ENCODE measurements at regions not wholly inside any gene's neighbourhood (a gene's known extent, or its start where the extent isn't known, plus 50 kb on each side); places are given as distances from the start of the nearest gene placed in this dataset.

DNA sequence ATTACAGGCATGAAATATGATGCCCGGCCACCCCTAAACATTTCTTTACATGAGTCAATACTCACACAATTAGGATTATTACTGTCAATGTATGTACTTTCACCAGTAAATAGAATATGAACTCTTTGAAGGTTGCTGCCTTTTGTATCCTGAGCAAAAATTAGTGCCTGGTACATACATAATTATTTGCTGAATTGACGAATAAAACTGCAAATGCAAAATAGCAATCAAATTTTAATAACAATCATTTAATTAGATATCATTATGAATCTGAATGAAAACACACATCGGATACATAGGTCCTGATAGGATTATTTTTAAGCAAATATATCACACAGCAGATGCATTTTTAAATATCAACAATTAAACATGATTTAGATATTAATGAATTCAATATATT, 253.1 kb upstream of the HSFY2 start:
- TF ChIP-seq, protein P1, sequence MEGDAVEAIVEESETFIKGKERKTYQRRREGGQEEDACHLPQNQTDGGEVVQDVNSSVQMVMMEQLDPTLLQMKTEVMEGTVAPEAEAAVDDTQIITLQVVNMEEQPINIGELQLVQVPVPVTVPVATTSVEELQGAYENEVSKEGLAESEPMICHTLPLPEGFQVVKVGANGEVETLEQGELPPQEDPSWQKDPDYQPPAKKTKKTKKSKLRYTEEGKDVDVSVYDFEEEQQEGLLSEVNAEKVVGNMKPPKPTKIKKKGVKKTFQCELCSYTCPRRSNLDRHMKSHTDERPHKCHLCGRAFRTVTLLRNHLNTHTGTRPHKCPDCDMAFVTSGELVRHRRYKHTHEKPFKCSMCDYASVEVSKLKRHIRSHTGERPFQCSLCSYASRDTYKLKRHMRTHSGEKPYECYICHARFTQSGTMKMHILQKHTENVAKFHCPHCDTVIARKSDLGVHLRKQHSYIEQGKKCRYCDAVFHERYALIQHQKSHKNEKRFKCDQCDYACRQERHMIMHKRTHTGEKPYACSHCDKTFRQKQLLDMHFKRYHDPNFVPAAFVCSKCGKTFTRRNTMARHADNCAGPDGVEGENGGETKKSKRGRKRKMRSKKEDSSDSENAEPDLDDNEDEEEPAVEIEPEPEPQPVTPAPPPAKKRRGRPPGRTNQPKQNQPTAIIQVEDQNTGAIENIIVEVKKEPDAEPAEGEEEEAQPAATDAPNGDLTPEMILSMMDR (IDR thresholded peaks at IDR 0.05): no peak
- Histone ChIP-seq H3K4me1 (ENCODE audit: control insufficient read depth in 1 of 2, low read depth in 2 of 2) (no peaks in the 10 kb centered on the region), H3K36me3 (no peaks in the 10 kb centered on the region), H3K9me3 (no peaks in the 10 kb centered on the region), H3K4me3 (no peak overlapping the region), H3K27ac (no peak overlapping the region), H3K27me3 (replicated peaks; ENCODE audit: insufficient read depth) (no peaks in the 10 kb centered on the region)
- DNase-seq (ENCODE audit: low spot score) (no peak), ATAC-seq (ENCODE audit: insufficient number of reproducible peaks, low FRiP score, low read depth) (no peak)

DNA sequence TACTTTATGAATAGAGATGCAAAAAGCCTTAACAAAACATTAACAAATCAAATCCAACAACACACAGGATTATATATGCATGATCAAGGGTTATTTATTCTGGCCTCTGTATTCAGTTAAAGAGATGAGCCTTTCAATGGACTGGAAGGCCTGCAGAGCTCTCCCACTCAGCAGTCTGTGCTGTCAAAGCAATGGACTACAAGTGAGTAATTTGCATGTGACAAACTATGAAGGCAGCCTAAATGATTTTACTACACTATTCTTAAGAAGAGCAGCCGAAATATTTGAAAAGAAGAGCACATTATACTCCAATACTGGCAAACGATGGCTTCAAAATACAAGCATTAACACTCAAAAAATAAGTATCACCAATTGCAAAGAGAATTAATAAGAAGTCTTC, 250.4 kb upstream of the HSFY2 start:
- TF ChIP-seq, protein P1 (IDR thresholded peaks at IDR 0.05): no peak
- DNase-seq (ENCODE audit: low spot score): no peak
- Histone ChIP-seq H3K9me3 (no peaks in the 10 kb centered on the region), H3K4me3 (no peak overlapping the region), H3K4me1 (ENCODE audit: control insufficient read depth in 1 of 2, low read depth in 2 of 2) (no peaks in the 10 kb centered on the region), H3K27me3 (replicated peaks; ENCODE audit: insufficient read depth) (no peaks in the 10 kb centered on the region), H3K27ac (no peak overlapping the region), H3K36me3 (no peaks in the 10 kb centered on the region)
- no peak for ATAC-seq (ENCODE audit: insufficient number of reproducible peaks, low FRiP score, low read depth)

DNA sequence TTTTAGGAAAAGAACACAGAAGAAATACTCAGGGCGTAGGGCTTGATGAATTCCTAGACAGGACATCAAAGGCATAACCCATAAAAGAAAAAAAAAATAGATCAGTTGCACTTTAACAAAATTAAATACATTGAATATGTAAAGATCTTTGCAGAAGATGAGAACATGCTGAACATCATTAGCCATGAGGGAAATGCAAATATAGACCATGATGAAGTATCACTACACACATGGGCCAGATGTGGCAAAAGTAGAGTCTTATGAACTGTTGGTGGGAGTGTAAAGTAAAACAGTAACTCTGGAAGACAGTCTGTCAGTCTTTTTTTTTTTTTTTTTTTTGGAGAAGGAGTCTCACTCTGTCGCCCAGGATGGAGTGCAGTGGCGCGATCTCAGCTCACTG, 246.7 kb upstream of the HSFY2 start:
- H3K4me1 ChIP-seq (ENCODE audit: control insufficient read depth in 1 of 2, low read depth in 2 of 2): no peaks in the 10 kb centered on the region
- no peak overlapping the region for H3K4me3 ChIP-seq
- no peaks in the 10 kb centered on the region for H3K9me3 ChIP-seq
- no peaks in the 10 kb centered on the region for H3K27me3 ChIP-seq (replicated peaks; ENCODE audit: insufficient read depth)
- TF ChIP-seq, protein P1 (IDR thresholded peaks at IDR 0.05): no peak
- DNase-seq (ENCODE audit: low spot score) (no peak), ATAC-seq (ENCODE audit: insufficient number of reproducible peaks, low FRiP score, low read depth) (no peak)
- H3K27ac ChIP-seq: no peak overlapping the region
- no peaks in the 10 kb centered on the region for H3K36me3 ChIP-seq

DNA sequence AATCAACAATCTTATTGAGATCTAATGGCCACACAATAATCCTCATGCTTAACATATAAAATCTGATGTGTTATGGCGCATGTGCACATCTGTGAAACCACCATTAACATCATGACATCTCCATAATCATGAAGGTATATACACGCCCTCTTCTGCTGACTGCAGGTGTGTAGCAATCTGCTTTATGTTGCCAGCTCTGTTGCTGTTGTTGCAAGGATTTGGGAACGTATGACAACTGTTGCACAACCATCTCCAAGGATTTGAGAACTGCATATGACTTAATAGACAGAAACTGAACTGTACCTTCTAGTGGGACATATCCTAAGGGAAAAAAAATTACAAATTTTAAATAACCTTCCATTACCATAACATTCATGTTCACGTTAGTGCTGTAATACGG, 243.5 kb upstream of the HSFY2 start:
- no peak for ATAC-seq (ENCODE audit: insufficient number of reproducible peaks, low FRiP score, low read depth)
- H3K4me3 ChIP-seq: no peak overlapping the region
- TF ChIP-seq, protein P1 (IDR thresholded peaks at IDR 0.05): no peak

DNA sequence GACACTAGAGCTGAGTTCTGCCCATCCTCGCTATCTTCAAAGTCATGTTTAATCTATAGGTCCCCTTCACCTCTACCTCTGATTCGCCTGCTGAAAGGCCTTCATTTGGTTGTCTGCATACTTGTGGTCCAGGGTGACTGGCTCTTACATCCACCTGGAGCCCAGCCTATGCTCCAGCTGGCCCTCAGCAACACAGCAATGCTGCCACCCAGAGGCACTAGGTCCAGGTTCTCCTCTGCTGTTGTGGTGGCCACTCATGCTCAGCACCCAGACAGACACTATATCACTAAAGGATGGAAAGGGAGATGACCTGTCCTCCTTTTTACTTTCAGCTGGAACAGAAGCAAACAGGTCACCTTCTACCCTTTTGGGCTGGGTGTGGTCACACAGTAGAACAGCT, 242.3 kb upstream of the HSFY2 start:
- TF ChIP-seq, protein P1 (IDR thresholded peaks at IDR 0.05): no peak
- no peaks in the 10 kb centered on the region for H3K4me1 ChIP-seq (ENCODE audit: control insufficient read depth in 1 of 2, low read depth in 2 of 2)
- no peak for ATAC-seq (ENCODE audit: insufficient number of reproducible peaks, low FRiP score, low read depth)
- no peaks in the 10 kb centered on the region for H3K36me3 ChIP-seq
- no peak overlapping the region for H3K27ac ChIP-seq
- H3K9me3 ChIP-seq: no peaks in the 10 kb centered on the region
- no peak for DNase-seq (ENCODE audit: low spot score)
- H3K27me3 ChIP-seq (replicated peaks; ENCODE audit: insufficient read depth): no peaks in the 10 kb centered on the region
- no peak overlapping the region for H3K4me3 ChIP-seq

More for the DNA sequence above, 243.5 kb upstream of the HSFY2 start:
- H3K27me3 ChIP-seq (replicated peaks; ENCODE audit: insufficient read depth): no peaks in the 10 kb centered on the region
- DNase-seq (ENCODE audit: low spot score): no peak
- H3K9me3 ChIP-seq: no peaks in the 10 kb centered on the region
- H3K4me1 ChIP-seq (ENCODE audit: control insufficient read depth in 1 of 2, low read depth in 2 of 2): no peaks in the 10 kb centered on the region
- H3K27ac ChIP-seq: no peak overlapping the region
- no peaks in the 10 kb centered on the region for H3K36me3 ChIP-seq

Measured in thoracic aorta (tissue), 2 donors.